GM18873 (cell line): ENCODE measurements at regions not wholly inside any gene's neighbourhood (a gene's known extent, or its start where the extent isn't known, plus 50 kb on each side); places are given as distances from the start of the nearest gene placed in this dataset.
"Not testable (repeated sequence)": the region's sequence is repeated elsewhere in the genome, so short reads cannot be mapped to it uniquely, and the experiment has no call there.

ENCODE experiments used
- ATAC-seq: cut with Tn5 transposase; IDR thresholded peaks from one replicate; pipeline ENCODE4 v1.9.1; 2021; ENCODE audit warnings: mild to moderate bottlenecking, moderate library complexity, moderate number of reproducible peaks; ENCODE audit not compliant: unreplicated experiment, low FRiP score

- no peak for ATAC-seq
These were observed 1550.9 kb upstream of the CDH6 start for GRCh38 chr5:29642601-29643000.

- no peak for ATAC-seq
These were observed 1579.3 kb upstream of the CDH6 start for GRCh38 chr5:29614206-29614605.

GRCh38 chr5:29588236-29588635 lies 1605.2 kb upstream of the CDH6 start:
- ATAC-seq = no peak

DNA sequence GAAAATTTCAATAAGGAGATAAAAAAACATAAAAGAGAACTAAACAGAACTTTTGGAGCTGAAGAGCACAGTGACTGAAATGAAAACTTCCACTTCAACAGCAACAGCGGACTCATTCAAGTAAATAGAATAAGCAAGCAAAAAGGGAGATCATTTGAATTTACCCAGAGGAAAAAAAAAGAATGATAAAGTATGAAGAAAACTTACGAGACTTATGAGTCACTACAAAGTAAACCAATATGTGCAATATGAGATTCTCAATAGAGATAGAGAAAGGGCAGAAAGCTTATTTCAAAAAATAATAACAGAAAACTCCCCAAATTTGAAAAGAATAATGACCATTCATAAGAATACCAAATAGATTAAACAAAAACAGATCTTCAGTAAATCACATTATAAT lies 1605.7 kb upstream of the CDH6 start:
- no peak for ATAC-seq

GRCh38 chr5:29568028-29568427 lies 1625.5 kb upstream of the CDH6 start:
- no peak for ATAC-seq

DNA sequence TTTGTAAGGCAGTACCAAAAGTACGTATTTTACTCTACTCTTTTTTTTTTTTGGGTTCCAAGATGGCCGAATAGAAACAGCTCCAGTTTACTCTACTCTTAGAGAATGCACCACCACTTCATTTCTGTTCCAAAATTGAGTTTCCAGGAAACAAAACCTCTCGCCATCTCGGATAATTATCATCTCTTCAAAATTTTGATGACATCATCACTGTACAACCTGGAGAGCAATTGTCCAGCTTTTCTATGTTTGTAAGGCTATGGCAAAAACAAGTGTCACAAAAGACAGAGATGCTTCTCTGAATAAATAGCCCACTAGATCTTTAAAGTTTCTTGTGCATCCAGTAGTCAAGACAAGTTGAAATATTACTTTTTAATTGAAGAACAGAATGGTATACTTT lies 1631.9 kb upstream of the CDH6 start:
- ATAC-seq = no peak

- ATAC-seq = no peak
These were observed 1643.0 kb upstream of the CDH6 start for GRCh38 chr5:29550523-29550922.

GRCh38 chr5:29548262-29548661 lies 1645.2 kb upstream of the CDH6 start:
- no peak for ATAC-seq

DNA sequence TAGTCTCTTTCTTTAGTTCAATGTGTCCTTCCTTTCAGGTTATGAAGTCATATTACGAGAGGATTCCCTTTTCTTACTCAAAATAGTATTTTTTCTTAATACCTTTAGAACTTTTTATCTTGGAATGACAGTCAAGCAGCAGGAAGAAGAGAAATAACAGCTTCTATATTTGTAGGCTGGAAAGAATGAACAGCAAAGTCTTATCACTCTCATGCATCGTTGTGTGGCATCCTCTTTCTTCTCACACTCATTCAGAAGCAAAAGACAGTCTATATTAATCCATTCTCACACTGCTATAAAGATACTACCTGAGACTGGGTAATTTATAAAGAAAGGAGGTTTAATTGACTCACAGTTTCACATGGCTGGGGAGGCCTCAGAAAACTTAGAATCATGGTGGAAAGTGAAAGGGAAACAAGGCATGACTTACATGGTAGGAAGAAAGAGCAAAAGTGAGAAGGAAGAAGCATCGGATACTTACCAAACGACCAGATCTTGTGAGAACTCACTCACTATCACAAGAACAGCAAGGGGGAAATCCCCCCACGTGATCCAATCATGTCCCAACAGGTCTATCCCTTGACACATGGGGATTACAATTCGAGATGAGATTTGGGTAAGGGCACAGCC lies 1646.1 kb upstream of the CDH6 start:
- no peak for ATAC-seq

DNA sequence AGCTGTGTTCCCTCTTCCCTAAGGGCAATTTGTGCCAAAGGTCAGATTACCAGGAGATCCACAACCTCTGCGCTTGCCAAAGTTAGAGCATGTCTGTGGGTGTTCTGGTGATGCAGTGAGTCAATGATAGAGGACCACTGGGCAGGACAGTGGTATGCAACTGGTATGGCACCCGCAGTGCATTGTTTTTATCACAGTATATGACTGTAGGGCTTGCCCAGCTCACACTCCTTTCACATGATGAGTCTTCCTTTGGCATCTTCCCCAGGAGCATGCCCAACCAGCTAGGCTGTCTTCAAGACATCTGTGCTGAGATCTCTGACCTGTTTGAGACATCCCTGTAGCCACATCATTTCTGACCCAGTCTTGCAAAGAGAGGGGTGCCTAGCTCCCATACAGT lies 1650.0 kb upstream of the CDH6 start:
- ATAC-seq = no peak

DNA sequence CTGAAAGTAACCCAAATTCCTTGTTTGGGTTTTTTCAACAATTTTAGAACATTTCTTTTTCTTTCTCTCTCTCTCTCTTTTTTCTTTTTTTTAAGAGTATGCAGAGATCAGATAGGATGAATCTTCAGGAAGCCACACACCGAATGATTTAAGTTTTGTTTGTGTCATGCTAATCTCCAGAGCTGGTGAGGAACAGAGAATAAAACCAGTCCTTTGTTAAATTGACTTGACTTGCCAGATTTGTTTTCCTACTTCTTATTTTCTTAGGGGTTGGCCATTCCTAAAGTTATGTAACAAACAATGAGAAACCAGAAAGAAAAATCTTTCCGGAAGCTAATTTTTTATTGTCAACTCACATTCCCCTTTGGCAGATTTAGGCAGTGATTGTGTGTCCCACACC lies 1669.3 kb upstream of the CDH6 start:
- no peak for ATAC-seq

- ATAC-seq = no peak
These were observed 1675.3 kb upstream of the CDH6 start for GRCh38 chr5:29518176-29518575.

DNA sequence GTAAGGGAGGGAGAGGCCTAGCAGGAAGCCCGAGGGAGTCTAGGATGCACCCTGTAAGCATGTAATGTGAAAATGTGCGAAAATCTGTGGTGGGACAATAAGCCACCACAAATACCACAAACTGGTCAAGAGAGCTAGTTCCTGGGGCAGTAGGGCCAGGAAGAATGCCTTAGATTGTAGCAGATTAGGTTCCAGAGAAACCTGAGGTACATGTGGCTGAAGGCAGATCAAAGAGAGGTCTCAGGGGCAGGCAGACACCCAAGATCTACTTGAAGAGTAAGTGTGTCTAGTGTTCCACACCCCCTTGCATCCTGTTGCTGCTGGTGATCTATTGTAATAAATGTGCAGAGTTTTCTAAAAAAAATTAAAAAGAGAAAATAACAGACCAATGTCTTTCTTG lies 1677.3 kb upstream of the CDH6 start:
- ATAC-seq = no peak

DNA sequence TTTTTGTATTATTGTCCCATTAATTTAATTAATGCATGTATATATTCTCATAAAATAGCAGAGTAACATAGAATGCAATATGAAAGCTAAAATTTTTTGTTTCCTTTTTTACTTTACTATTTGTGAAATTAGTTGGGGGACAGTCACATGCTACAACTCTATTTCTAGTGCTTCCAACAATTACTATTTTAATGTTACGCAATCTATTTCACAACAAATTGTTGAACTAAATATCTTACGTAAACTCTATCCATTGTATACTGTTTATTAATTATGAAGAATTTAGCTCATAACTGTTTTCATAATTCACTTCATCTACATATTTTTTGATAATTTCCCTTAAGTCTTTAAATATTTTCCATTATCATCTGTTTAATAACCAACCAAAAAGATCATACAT lies 1685.4 kb upstream of the CDH6 start:
- ATAC-seq = no peak

DNA sequence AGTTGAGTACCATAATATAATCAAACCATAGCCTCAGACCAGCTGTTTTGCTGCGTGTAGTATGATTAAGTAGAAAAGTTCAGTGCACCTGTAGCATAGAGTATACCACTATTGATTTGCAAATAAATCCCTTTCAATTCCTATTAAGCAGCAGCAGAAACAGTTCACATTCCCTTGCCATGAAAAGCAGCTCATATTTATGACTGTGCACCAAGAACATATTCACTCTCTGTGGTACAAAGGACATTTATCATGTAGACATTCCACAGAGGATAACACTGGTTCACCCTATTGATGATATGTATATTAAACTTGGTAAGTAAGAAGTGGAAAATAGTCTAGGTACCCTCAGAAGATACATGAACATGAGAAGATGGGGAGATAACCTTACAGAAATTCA lies 1689.1 kb upstream of the CDH6 start:
- ATAC-seq = no peak

DNA sequence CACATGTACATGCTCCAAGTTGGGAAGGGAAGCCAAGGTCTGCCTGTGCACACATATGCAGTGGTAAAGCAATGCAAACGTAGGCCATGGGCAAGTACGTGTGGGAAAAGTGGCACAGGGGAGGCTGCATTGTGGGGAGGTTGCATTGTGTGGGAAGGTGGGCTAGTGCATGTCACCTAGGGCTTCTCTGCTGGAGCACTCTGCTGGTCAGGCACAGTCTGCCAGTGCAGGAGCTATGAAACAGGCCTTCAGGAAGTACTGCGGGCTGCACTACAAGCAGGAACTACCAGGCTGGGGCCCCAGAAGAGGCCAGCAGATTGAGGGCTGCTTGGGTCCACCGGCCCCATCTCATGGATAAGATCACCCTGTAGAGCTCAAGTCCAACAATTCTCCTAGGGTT lies 1694.6 kb upstream of the CDH6 start:
- no peak for ATAC-seq

DNA sequence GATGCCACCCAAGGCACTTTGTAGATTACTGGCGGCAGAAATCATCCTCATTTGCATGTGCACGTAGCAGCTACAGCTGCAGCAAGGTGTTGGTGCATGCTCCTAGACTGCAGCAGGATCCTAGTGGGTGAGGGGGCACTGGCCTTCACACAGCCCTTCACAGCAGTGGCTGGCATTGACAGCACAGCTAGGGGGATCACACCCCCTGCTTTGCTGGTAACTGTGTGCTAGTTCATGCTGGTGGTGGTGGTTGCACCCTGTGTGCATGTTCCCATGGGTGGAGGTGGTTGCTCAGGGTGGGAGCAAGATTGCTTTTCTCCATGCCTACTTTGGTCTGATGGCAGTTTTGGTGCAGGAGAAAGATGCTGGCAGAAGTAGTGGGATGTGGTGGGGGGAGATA lies 1695.1 kb upstream of the CDH6 start:
- ATAC-seq = no peak

- ATAC-seq = no peak
These were observed 1708.2 kb upstream of the CDH6 start for GRCh38 chr5:29485333-29485732.

DNA sequence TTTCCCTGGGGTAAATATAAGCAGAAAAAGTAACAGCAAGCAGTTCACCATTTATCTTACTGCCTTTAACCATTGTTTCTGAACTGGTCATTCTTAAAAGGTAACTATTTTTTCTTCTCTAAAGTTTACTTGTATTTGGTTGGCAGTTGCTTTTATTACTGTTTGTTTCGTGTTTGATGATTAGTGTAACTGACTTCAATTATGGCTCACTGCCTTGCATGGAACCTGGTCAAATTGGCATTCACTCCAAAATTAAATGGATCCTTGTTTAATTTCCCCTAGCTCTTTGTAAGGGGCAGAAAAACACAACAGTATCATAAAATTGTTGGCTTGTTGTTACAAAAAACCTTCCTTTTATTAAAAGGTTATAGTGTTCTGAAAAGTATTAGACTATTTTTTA lies 1723.9 kb upstream of the CDH6 start:
- ATAC-seq = no peak

- ATAC-seq = no peak
These were observed 1731.2 kb upstream of the CDH6 start for GRCh38 chr5:29462241-29462640.

DNA sequence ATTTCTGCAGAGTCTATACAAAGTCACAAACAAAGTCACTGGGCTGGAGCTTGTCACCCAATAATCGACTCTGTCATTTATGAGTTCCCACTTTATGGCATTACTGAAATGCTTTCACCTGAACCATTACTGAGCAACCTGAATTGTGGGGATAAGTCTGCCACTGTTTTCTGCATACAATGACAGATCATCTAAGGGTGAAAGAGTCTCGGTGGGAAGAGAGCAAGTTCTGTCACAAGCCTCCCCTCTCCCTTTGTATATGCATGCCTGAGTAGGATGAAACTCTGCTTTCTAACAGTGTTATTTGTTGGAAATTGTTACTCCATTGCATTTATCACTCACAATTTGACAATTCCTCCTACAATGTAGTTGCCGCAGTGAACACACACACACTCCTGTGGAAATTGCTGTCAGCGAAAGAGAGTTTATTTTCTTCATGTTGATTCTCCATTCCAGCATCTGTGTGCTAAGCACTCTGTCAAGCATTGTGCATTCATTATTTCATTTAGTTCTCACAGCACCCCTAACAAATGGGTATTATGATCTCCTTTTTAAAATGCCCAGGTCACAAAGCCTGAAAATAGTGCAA lies 1732.4 kb upstream of the CDH6 start:
- no peak for ATAC-seq

- not testable (repeated sequence) for ATAC-seq
These were observed 1742.5 kb upstream of the CDH6 start for GRCh38 chr5:29451004-29451403.

GRCh38 chr5:29414681-29415080 lies 1778.8 kb upstream of the CDH6 start:
- no peak for ATAC-seq
